ENCODE measurements at regions not wholly inside any gene's neighbourhood (a gene's known extent, or its start where the extent isn't known, plus 50 kb on each side); places are given as distances from the start of the nearest gene placed in this dataset.

DNA sequence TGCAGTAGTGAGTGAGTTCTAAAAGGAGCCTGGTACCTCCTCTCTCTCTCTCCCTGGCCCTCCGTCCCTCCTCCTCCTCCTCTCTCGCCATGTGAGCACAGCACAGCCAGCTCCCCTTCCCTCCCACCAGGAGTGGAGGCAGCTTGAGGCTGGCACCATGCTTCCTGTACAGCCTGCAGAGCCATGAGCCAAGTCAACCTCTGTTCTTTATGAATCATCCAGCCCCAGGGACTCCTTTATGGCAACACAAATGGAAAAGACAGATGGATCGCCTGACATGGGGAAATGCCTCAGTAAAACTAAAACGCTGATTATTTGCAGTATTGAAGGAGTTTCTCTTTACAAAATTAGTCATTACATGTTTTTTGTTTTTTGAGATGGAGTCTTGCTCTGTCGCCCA, 233.7 kb upstream of the ARID1B start:
- Mint-ChIP-seq H3K36me3 (no peaks in the 10 kb centered on the region), H3K4me3 (no peak overlapping the region), H3K27me3 (peaks cover 6 to 18% (median 10%) of the 10 kb centered on the region in 3 donors), H3K27ac (no peak overlapping the region), H3K9me3 (no peaks in the 10 kb centered on the region), H3K4me1 (no peaks in the 10 kb centered on the region)
- ATAC-seq (ENCODE audit: low read depth in 2 of 2): no peak
- DNase-seq: no peak

- DNase-seq (no peak), ATAC-seq (ENCODE audit: low read depth in 2 of 2) (no peak)
- peaks cover 0 to 3% (median 0%) of the 10 kb centered on the region in 3 donors for H3K4me1 Mint-ChIP-seq
- peaks cover 0 to 17% (median 0%) of the 10 kb centered on the region in 3 donors for H3K27me3 Mint-ChIP-seq
- peaks cover 0 to 2% (median 0%) of the 10 kb centered on the region in 7 donors for H3K9me3 Mint-ChIP-seq
- peak overlapping the region in 1 of 6 donors; percentile 13 for H3K27ac Mint-ChIP-seq
- no peak overlapping the region for H3K4me3 Mint-ChIP-seq
- H3K36me3 Mint-ChIP-seq: no peaks in the 10 kb centered on the region
Observed at GRCh38 chr6:156538875-156539660, 238.1 kb upstream of the ARID1B start.

DNA sequence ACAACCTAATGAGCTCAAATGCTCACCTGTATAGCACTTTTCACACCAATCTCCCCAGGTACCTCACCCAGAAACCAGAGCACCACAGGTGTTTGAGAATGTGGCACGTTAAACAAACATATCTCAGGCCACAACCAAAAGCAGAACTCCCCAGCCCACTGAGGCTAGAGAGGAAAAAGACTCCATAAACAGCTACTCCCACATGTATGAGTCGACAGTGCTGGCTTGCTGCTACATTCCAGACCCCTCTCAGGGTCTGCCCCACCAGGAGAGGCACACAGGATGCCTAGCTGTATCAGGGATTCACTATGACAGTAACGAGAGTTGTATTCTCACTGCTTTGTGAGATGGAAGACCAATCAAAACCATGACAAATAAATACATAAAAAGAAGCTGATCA, 242.6 kb upstream of the ARID1B start:
- Mint-ChIP-seq H3K36me3 (no peaks in the 10 kb centered on the region), H3K27me3 (peaks cover 0 to 5% (median 0%) of the 10 kb centered on the region in 3 donors), H3K9me3 (peaks cover 0 to 2% (median 0%) of the 10 kb centered on the region in 7 donors), H3K4me1 (peaks cover 0 to 3% (median 0%) of the 10 kb centered on the region in 3 donors), H3K27ac (no peak overlapping the region), H3K4me3 (no peak overlapping the region)
- DNase-seq (no peak), ATAC-seq (ENCODE audit: low read depth in 2 of 2) (no peak)

- peaks cover 0 to 2% (median 0%) of the 10 kb centered on the region in 7 donors for H3K9me3 Mint-ChIP-seq
- peaks cover 0 to 5% (median 0%) of the 10 kb centered on the region in 3 donors for H3K27me3 Mint-ChIP-seq
- no peaks in the 10 kb centered on the region for H3K36me3 Mint-ChIP-seq
- peaks cover 0 to 3% (median 0%) of the 10 kb centered on the region in 3 donors for H3K4me1 Mint-ChIP-seq
- H3K4me3 Mint-ChIP-seq: no peak overlapping the region
- DNase-seq (no peak), ATAC-seq (ENCODE audit: low read depth in 2 of 2) (no peak)
- H3K27ac Mint-ChIP-seq: peak overlapping the region in 1 of 6 donors; percentile 51
Observed at GRCh38 chr6:156533872-156534524, 243.2 kb upstream of the ARID1B start.

- Mint-ChIP-seq H3K27ac (no peak overlapping the region), H3K9me3 (peaks cover 0 to 7% (median 0%) of the 10 kb centered on the region in 7 donors), H3K27me3 (no peaks in the 10 kb centered on the region), H3K4me3 (no peak overlapping the region), H3K4me1 (no peaks in the 10 kb centered on the region), H3K36me3 (no peaks in the 10 kb centered on the region)
- DNase-seq: no peak
- no peak for ATAC-seq (ENCODE audit: low read depth in 2 of 2)
Observed at GRCh38 chr6:156526081-156526480, 251.1 kb upstream of the ARID1B start.

- no peaks in the 10 kb centered on the region for H3K4me1 Mint-ChIP-seq
- DNase-seq: no peak
- H3K27ac Mint-ChIP-seq: peak overlapping the region in 1 of 6 donors; percentile 17
- peaks cover 0 to 7% (median under 1%) of the 10 kb centered on the region in 7 donors for H3K9me3 Mint-ChIP-seq
- no peak for ATAC-seq (ENCODE audit: low read depth in 2 of 2)
- H3K27me3 Mint-ChIP-seq: no peaks in the 10 kb centered on the region
- H3K4me3 Mint-ChIP-seq: no peak overlapping the region
- H3K36me3 Mint-ChIP-seq: no peaks in the 10 kb centered on the region
Observed at GRCh38 chr6:156525541-156525940, 251.6 kb upstream of the ARID1B start.

GRCh38 chr6:156519940-156520339, 257.2 kb upstream of the ARID1B start:
- H3K9me3 Mint-ChIP-seq: peaks cover 7 to 20% (median 15%) of the 10 kb centered on the region in 7 donors
- H3K27ac Mint-ChIP-seq: no peak overlapping the region
- H3K36me3 Mint-ChIP-seq: peaks cover 9 to 10% of the 10 kb centered on the region in 2 donors
- ATAC-seq (ENCODE audit: low read depth in 2 of 2) (no peak), DNase-seq (no peak)
- peaks cover 0 to 9% (median 0%) of the 10 kb centered on the region in 3 donors for H3K4me1 Mint-ChIP-seq
- no peak overlapping the region for H3K4me3 Mint-ChIP-seq
- H3K27me3 Mint-ChIP-seq: peaks cover 0 to 8% (median 0%) of the 10 kb centered on the region in 3 donors

DNA sequence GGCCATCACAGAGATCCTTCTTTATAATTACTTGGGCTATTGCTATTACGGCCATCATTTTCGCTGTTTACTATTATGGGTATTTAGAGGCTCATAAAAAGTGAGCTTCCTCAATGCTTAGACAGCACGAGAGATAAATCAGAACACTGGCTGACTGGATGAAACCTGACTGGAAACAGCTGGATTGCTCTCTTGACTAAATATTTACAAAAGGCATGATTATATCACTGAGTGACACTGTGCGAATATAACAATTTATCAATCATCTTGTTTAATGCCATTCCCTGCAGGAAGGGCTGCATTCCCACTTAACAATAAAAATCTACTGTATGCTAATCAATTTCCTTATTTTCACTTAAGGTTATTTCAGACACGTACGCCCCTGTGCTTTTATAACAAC, 260.1 kb upstream of the ARID1B start:
- H3K4me1 Mint-ChIP-seq: peaks cover 0 to 9% (median 0%) of the 10 kb centered on the region in 3 donors
- DNase-seq: no peak
- no peak overlapping the region for H3K27ac Mint-ChIP-seq
- no peak for ATAC-seq (ENCODE audit: low read depth in 2 of 2)
- H3K4me3 Mint-ChIP-seq: no peak overlapping the region
- peaks cover 9 to 10% of the 10 kb centered on the region in 2 donors for H3K36me3 Mint-ChIP-seq
- H3K27me3 Mint-ChIP-seq: peaks cover 0 to 17% (median 0%) of the 10 kb centered on the region in 3 donors
- peaks cover 4 to 20% (median 15%) of the 10 kb centered on the region in 7 donors for H3K9me3 Mint-ChIP-seq

GRCh38 chr6:156515242-156515641, 261.9 kb upstream of the ARID1B start:
- peaks cover 9 to 10% of the 10 kb centered on the region in 2 donors for H3K36me3 Mint-ChIP-seq
- H3K4me3 Mint-ChIP-seq: no peak overlapping the region
- peaks cover 4 to 16% (median 11%) of the 10 kb centered on the region in 7 donors for H3K9me3 Mint-ChIP-seq
- no peak overlapping the region for H3K27ac Mint-ChIP-seq
- H3K4me1 Mint-ChIP-seq: peaks cover 0 to 9% (median 0%) of the 10 kb centered on the region in 3 donors
- ATAC-seq (ENCODE audit: low read depth in 2 of 2) (no peak), DNase-seq (no peak)
- H3K27me3 Mint-ChIP-seq: peaks cover 0 to 24% (median 7%) of the 10 kb centered on the region in 3 donors

GRCh38 chr6:156513504-156513903, 263.7 kb upstream of the ARID1B start:
- H3K27me3 Mint-ChIP-seq: peaks cover 0 to 30% (median 7%) of the 10 kb centered on the region in 3 donors
- DNase-seq (no peak), ATAC-seq (ENCODE audit: low read depth in 2 of 2) (no peak)
- H3K27ac Mint-ChIP-seq: no peak overlapping the region
- peaks cover 3 to 7% of the 10 kb centered on the region in 2 donors for H3K36me3 Mint-ChIP-seq
- peaks cover 0 to 4% (median 2%) of the 10 kb centered on the region in 7 donors for H3K9me3 Mint-ChIP-seq
- no peak overlapping the region for H3K4me3 Mint-ChIP-seq
- H3K4me1 Mint-ChIP-seq: peaks cover 0 to 9% (median 5%) of the 10 kb centered on the region in 3 donors

- Mint-ChIP-seq H3K27me3 (peaks cover 0 to 30% (median 7%) of the 10 kb centered on the region in 3 donors), H3K9me3 (no peaks in the 10 kb centered on the region)
- ATAC-seq (ENCODE audit: low read depth in 2 of 2): no peak
Observed at GRCh38 chr6:156511570-156511969, 265.6 kb upstream of the ARID1B start.

DNA sequence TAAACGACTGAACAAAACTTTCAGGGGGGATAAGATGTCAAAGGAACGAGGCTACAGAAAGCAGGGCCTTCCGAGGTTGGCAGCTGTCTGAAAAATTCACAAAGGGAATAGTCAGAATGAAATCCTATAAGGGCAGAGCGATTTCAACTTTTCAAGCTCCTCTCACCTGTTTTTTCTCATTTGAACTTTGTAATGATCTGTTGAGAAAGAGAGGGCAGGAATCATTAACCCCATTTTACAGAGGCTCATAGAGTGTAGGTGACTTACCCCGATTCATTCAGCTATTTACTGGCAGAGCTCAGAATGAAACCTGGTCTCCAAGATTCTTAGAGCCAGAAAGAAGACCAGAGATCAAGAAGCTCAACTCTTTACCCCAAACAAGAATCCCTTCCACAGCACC, 266.1 kb upstream of the ARID1B start:
- no peaks in the 10 kb centered on the region for H3K9me3 Mint-ChIP-seq
- no peak for ATAC-seq (ENCODE audit: low read depth in 2 of 2)
- H3K36me3 Mint-ChIP-seq: no peaks in the 10 kb centered on the region

More at GRCh38 chr6:156511570-156511969, 265.6 kb upstream of the ARID1B start:
- Mint-ChIP-seq H3K36me3 (no peaks in the 10 kb centered on the region), H3K27ac (no peak overlapping the region), H3K4me1 (peaks cover 0 to 9% (median 7%) of the 10 kb centered on the region in 3 donors), H3K4me3 (no peak overlapping the region)
- DNase-seq: no peak

GRCh38 chr6:156510242-156510641, 266.9 kb upstream of the ARID1B start:
- peaks cover 7 to 13% (median 8%) of the 10 kb centered on the region in 3 donors for H3K4me1 Mint-ChIP-seq
- no peak for DNase-seq
- no peak overlapping the region for H3K27ac Mint-ChIP-seq
- H3K4me3 Mint-ChIP-seq: no peak overlapping the region
- no peaks in the 10 kb centered on the region for H3K36me3 Mint-ChIP-seq
- peaks cover 0 to 24% (median 7%) of the 10 kb centered on the region in 3 donors for H3K27me3 Mint-ChIP-seq
- ATAC-seq (ENCODE audit: low read depth in 2 of 2): no peak
- H3K9me3 Mint-ChIP-seq: no peaks in the 10 kb centered on the region

More for the DNA sequence above, 266.1 kb upstream of the ARID1B start:
- no peak for DNase-seq
- Mint-ChIP-seq H3K27me3 (peaks cover 0 to 30% (median 7%) of the 10 kb centered on the region in 3 donors), H3K4me1 (peaks cover 0 to 9% (median 4%) of the 10 kb centered on the region in 3 donors), H3K27ac (no peak overlapping the region), H3K4me3 (no peak overlapping the region)

Data from naive B cell (primary cell).